H1 (cell line): ENCODE measurements at regions not wholly inside any gene's neighbourhood (a gene's known extent, or its start where the extent isn't known, plus 50 kb on each side); places are given as distances from the start of the nearest gene placed in this dataset.

Source experiments
- CTCF ChIA-PET: fragments of 300-600 bp; sonication (Branson Sonifier 250); formaldehyde crosslinking; loops from one replicate; lab custom pipeline; 2021; ENCODE audit not compliant: partially characterized antibody; lab: Charles Lee
- POLR2A ChIA-PET: fragments of 300-600 bp; sonication (Branson Sonifier 250); formaldehyde crosslinking; loops from one replicate; lab custom pipeline; 2021; ENCODE audit warnings: inconsistent platforms; ENCODE audit not compliant: partially characterized antibody; lab: Charles Lee
- DNase-seq, 2 experiments: peaks; one replicate each; pipeline versions ENCODE4 v3.0.0 to v3.0.0-alpha.2; 2010 to 2022; ENCODE audit warnings: low spot score in 2 of 2, low read depth in 1 of 2, mixed read lengths in 1 of 2
- FAIRE-seq: peaks from 2 replicates; lab custom pipeline; 2011; peaks lifted over from hg19 to GRCh38; lab: Jason Lieb, UNC
- H2AFZ ChIP-seq: 2 replicates; pipeline ENCODE4 v1.8.1; 2012; ENCODE audit warnings: low read length, inconsistent platforms
- H2AK5ac ChIP-seq: 2 replicates; pipeline ENCODE4 v1.6.1; 2013; ENCODE audit warnings: low read depth, low read length
- H2BK120ac ChIP-seq: replicated peaks from 2 replicates; pipeline ENCODE3; 2013; ENCODE audit warnings: low read depth, low read length, inconsistent platforms
- H2BK12ac ChIP-seq: 2 replicates; pipeline ENCODE4 v1.6.1; 2013; ENCODE audit warnings: low read depth, low read length
- H2BK15ac ChIP-seq: 2 replicates; pipeline ENCODE4 v1.6.1; 2013; ENCODE audit warnings: low read length
- H2BK20ac ChIP-seq: 2 replicates; pipeline ENCODE4 v1.6.1; 2013; ENCODE audit warnings: low read length
- H2BK5ac ChIP-seq: 2 replicates; pipeline ENCODE4 v1.6.1; 2013; ENCODE audit warnings: low read depth, low read length
- H3K14ac ChIP-seq: 2 replicates; pipeline ENCODE4 v1.6.1; 2013; ENCODE audit warnings: inconsistent platforms; ENCODE audit not compliant: insufficient read length
- H3K18ac ChIP-seq: 2 replicates; pipeline ENCODE4 v1.6.1; 2013; ENCODE audit warnings: low read length; ENCODE audit errors: extremely low read depth
- H3K23ac ChIP-seq: 2 replicates; pipeline ENCODE4 v1.6.1; 2013; ENCODE audit warnings: inconsistent platforms; ENCODE audit not compliant: insufficient read length
- H3K23me2 ChIP-seq: 2 replicates; pipeline ENCODE4 v1.6.1; 2013; ENCODE audit warnings: low read depth, low read length
- H3K27ac ChIP-seq: 2 replicates; pipeline ENCODE4 v1.6.1; 2011; ENCODE audit warnings: low read depth, low read length, inconsistent platforms
- H3K27me3 ChIP-seq, 4 experiments: replicated peaks in 1 of 4; 1 replicate in 1 of 4; 2 replicates in 3 of 4; pipeline versions ENCODE4 v1.6.1 to v1.8.1; 2011 to 2013; ENCODE audit warnings: low read length in 3 of 4, mild to moderate bottlenecking in 3 of 4, inconsistent platforms in 2 of 4, mixed read lengths in 2 of 4, moderate library complexity in 1 of 4; ENCODE audit not compliant: control insufficient read depth in 3 of 4, insufficient read depth in 3 of 4; ENCODE audit errors: extremely low read depth in 1 of 4
- H3K36me3 ChIP-seq, 4 experiments: 2 replicates each; pipeline versions ENCODE4 v1.6.1 to v1.8.1; 2011 to 2013; ENCODE audit warnings: mild to moderate bottlenecking in 4 of 4, low read length in 3 of 4, moderate library complexity in 2 of 4, control low read depth in 1 of 4, inconsistent platforms in 1 of 4; ENCODE audit not compliant: insufficient read depth in 4 of 4, control insufficient read depth in 2 of 4
- H3K4ac ChIP-seq: replicated peaks from 2 replicates; pipeline ENCODE3; 2013; ENCODE audit warnings: low read length, low read depth, mixed read lengths, inconsistent platforms; ENCODE audit not compliant: insufficient read length
- H3K4me1 ChIP-seq, 4 experiments: replicated peaks in 1 of 4; 1 replicate in 1 of 4; 2 replicates in 3 of 4; pipeline versions ENCODE4 v1.6.1 to v1.8.1; 2011 to 2013; ENCODE audit warnings: low read length in 3 of 4, inconsistent platforms in 2 of 4, mixed read lengths in 1 of 4; ENCODE audit not compliant: insufficient read depth in 4 of 4, control insufficient read depth in 3 of 4
- H3K4me2 ChIP-seq, 2 experiments: 2 replicates each; pipeline versions ENCODE4 v1.6.1 to v1.8.1; 2011 to 2013; ENCODE audit warnings: low read depth in 2 of 2, low read length in 2 of 2, control low read depth in 1 of 2, inconsistent platforms in 1 of 2, mild to moderate bottlenecking in 1 of 2; ENCODE audit not compliant: insufficient read depth in 1 of 2
- H3K4me3 ChIP-seq, 4 experiments: fragments of 200-600, 300-600 bp in 1 of 4; sonication (generic), shearing (Covaris generic), sonication (Bioruptor Twin) in 1 of 4; 2 replicates each; pipeline versions ENCODE4 v1.5.1 to v1.8.1; 2011 to 2016; ENCODE audit warnings: low read length in 4 of 4, low read depth in 3 of 4, control low read depth in 2 of 4, inconsistent platforms in 2 of 4, mild to moderate bottlenecking in 2 of 4, mixed read lengths in 1 of 4, moderate library complexity in 1 of 4; ENCODE audit not compliant: insufficient read depth in 2 of 4; ENCODE audit errors: extremely low read depth in 1 of 4
- H3K56ac ChIP-seq: replicated peaks from 2 replicates; pipeline ENCODE3; 2013; ENCODE audit warnings: low read depth, mild to moderate bottlenecking, mixed read lengths, low read length, inconsistent platforms; ENCODE audit not compliant: insufficient read length
- H3K79me1 ChIP-seq: 2 replicates; pipeline ENCODE4 v1.6.1; 2013; ENCODE audit warnings: low read depth, low read length, control low read depth
- H3K79me2 ChIP-seq, 2 experiments: 2 replicates each; pipeline versions ENCODE4 v1.6.1 to v1.8.1; 2012 to 2013; ENCODE audit warnings: low read length in 2 of 2, mild to moderate bottlenecking in 2 of 2, inconsistent platforms in 1 of 2; ENCODE audit not compliant: insufficient read depth in 2 of 2, control insufficient read depth in 1 of 2
- H3K9ac ChIP-seq, 4 experiments: replicated peaks in 1 of 4; 1 replicate in 1 of 4; 2 replicates in 3 of 4; pipeline versions ENCODE4 v1.6.1 to v1.8.1; 2011 to 2013; ENCODE audit warnings: low read depth in 3 of 4, low read length in 3 of 4, control low read depth in 2 of 4, mild to moderate bottlenecking in 2 of 4, moderate library complexity in 2 of 4, inconsistent platforms in 1 of 4; ENCODE audit errors: extremely low read depth in 1 of 4
- H3K9me3 ChIP-seq, 2 experiments: 2 replicates each; pipeline versions ENCODE4 v1.6.1 to v1.8.1; 2012 to 2013; ENCODE audit warnings: mild to moderate bottlenecking in 2 of 2, moderate library complexity in 2 of 2, control low read depth in 1 of 2, inconsistent platforms in 1 of 2, low read depth in 1 of 2, low read length in 1 of 2, mixed read lengths in 1 of 2; ENCODE audit not compliant: insufficient read depth in 2 of 2
- H4K20me1 ChIP-seq, 2 experiments: replicated peaks in 1 of 2; 2 replicates each; pipeline versions ENCODE3 to v1.8.1; 2011 to 2013; ENCODE audit warnings: inconsistent platforms in 2 of 2, low read length in 2 of 2, mild to moderate bottlenecking in 1 of 2; ENCODE audit not compliant: insufficient read depth in 2 of 2, control insufficient read depth in 1 of 2
- H4K5ac ChIP-seq: 2 replicates; pipeline ENCODE4 v1.6.1; 2013; ENCODE audit warnings: low read length, low read depth, mixed read lengths, inconsistent platforms; ENCODE audit not compliant: insufficient read length
- H4K8ac ChIP-seq: 2 replicates; pipeline ENCODE4 v1.8.0; 2013; ENCODE audit warnings: mild to moderate bottlenecking, moderate library complexity, low read length, inconsistent platforms; ENCODE audit not compliant: insufficient read depth; ENCODE audit errors: extremely low read depth
- H4K91ac ChIP-seq: replicated peaks from 2 replicates; pipeline ENCODE3; 2013; ENCODE audit warnings: low read length, mixed read lengths, inconsistent platforms; ENCODE audit not compliant: insufficient read length
- E2F6 ChIP-seq: IDR thresholded peaks from 2 replicates; pipeline ENCODE4 v1.6.1; 2012; ENCODE audit warnings: inconsistent platforms
- HDAC2 ChIP-seq, 2 experiments: fragments of 300-600 bp in 1 of 2; sonication (generic) in 1 of 2; IDR thresholded peaks; 2 replicates each; pipeline ENCODE4 v1.6.1; 2011 to 2012; ENCODE audit warnings: low read depth in 2 of 2, low read length in 2 of 2, mild to moderate bottlenecking in 2 of 2, moderate library complexity in 2 of 2, borderline replicate concordance in 1 of 2, inconsistent platforms in 1 of 2
- SAP30 ChIP-seq: fragments of 300-600 bp; sonication (generic); IDR thresholded peaks from 2 replicates; pipeline ENCODE4 v1.7.1; 2012; ENCODE audit warnings: low read length, moderate library complexity, mild to moderate bottlenecking, inconsistent platforms; ENCODE audit not compliant: insufficient read depth, insufficient replicate concordance
- TAF7 ChIP-seq: optimal IDR thresholded peaks from 2 replicates; pipeline ENCODE3; 2011; ENCODE audit warnings: low read depth, mild to moderate bottlenecking, inconsistent platforms, low read length, moderate library complexity, borderline replicate concordance
- ZNF274 ChIP-seq: IDR thresholded peaks from 2 replicates; pipeline ENCODE4 v1.7.0; 2012; ENCODE audit warnings: low read length, borderline replicate concordance; ENCODE audit errors: extremely low read depth
- WGBS, 2 experiments: shearing (Covaris generic) in 1 of 2; methylation state at CpG; one replicate each; pipeline versions ENCODE4 v1.1.6 to v1.1.7; 2013 to 2015; ENCODE audit warnings: low lambda C conversion rate in 2 of 2, mixed read lengths in 2 of 2, inconsistent platforms in 1 of 2, low coverage in 1 of 2, missing lambda C conversion rate in 1 of 2; ENCODE audit not compliant: insufficient replicate concordance in 2 of 2, insufficient coverage in 1 of 2, insufficient read length in 1 of 2; ENCODE audit errors: extremely low coverage in 1 of 2, missing lambda C conversion rate in 1 of 2; 5-methylcytosine and 5-hydroxymethylcytosine counted together

GRCh38 chr9:74348777-74349176 lies 148.4 kb upstream of the RORB start:
- H2AK5ac ChIP-seq, result no peak overlapping the region
- no peak for DNase-seq
- ChIA-PET POLR2A (no interaction called here), CTCF (interaction anchor here (1.5 kb wide), 1 partner anchor 14 kb away, joined by 4 read pairs; no protein-coding TSS in a partner anchor)
- H3K27me3 ChIP-seq, result no peaks in the 10 kb centered on the region
- no peak overlapping the region for H2BK12ac ChIP-seq
- H3K79me1 ChIP-seq, result no peaks in the 10 kb centered on the region
- no peak overlapping the region for H3K14ac ChIP-seq
- no peaks in the 10 kb centered on the region for H3K23me2 ChIP-seq
- H3K4me1 ChIP-seq, result no peaks in the 10 kb centered on the region
- no peaks in the 10 kb centered on the region for H3K9me3 ChIP-seq
- H4K8ac ChIP-seq, result no peak overlapping the region
- H3K18ac ChIP-seq, result no peak overlapping the region
- H2BK20ac ChIP-seq, result no peak overlapping the region
- H3K36me3 ChIP-seq, result no peaks in the 10 kb centered on the region
- no peaks in the 10 kb centered on the region for H4K20me1 ChIP-seq
- no peak overlapping the region for H3K27ac ChIP-seq
- no peak overlapping the region for H2BK120ac ChIP-seq
- H3K4me2 ChIP-seq, result no peak overlapping the region
- no peak overlapping the region for H3K23ac ChIP-seq
- TF ChIP-seq E2F6 (no peak), HDAC2 (IDR thresholded peaks at IDR 0.05; ENCODE audit: borderline replicate concordance in 1 of 2, low read depth in 2 of 2, low read length in 2 of 2) (no peak), ZNF274 (no peak), TAF7 (no peak), SAP30 (no peak)
- no peaks in the 10 kb centered on the region for H3K79me2 ChIP-seq
- no peak overlapping the region for H3K9ac ChIP-seq
- H3K4ac ChIP-seq, result no peak overlapping the region
- no peak for FAIRE-seq
- WGBS, 2 experiments, result 89% methylated on average over 3 of the region's 3 CpGs; no CpG with 5 or more reads in 1 of the 2 experiments
- H4K5ac ChIP-seq, result no peak overlapping the region
- no peak overlapping the region for H2BK5ac ChIP-seq
- no peak overlapping the region for H2BK15ac ChIP-seq
- no peak overlapping the region for H4K91ac ChIP-seq
- H3K56ac ChIP-seq, result no peak overlapping the region
- no peak overlapping the region for H3K4me3 ChIP-seq
- H2AFZ ChIP-seq, result no peak overlapping the region
